Activated CD4-positive, alpha-beta T cell treated with anti-CD3 and anti-CD28 coated beads, Interleukin-2, amount 50 U/mL, for 16 hours (primary cell): ENCODE measurements at regions not wholly inside any gene's neighbourhood (a gene's known extent, or its start where the extent isn't known, plus 50 kb on each side); places are given as distances from the start of the nearest gene placed in this dataset.

Experiments
- DNase-seq: peaks from one replicate; pipeline ENCODE4 v3.0.0-alpha.2; 2020

DNA sequence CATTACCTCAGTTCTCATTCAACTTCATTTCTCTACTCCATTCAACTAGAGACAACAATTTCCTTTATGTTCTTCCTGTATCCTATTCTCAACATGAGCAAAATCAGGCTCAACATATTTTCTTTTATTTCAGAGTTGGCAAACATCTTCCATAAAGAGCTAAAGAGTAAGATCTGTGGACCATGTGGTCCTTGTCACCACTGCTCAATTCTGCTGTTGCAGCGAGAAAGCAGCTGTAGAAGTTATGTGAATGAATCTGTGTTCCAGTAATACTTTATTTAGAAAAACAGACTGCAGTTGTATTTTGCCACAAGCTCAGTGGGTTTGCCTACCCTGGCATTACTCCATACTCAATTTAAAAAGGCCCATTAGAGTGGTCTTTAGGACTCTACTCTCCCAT, 2057.3 kb downstream of the ARAP2 start:
- no peak for DNase-seq

DNA sequence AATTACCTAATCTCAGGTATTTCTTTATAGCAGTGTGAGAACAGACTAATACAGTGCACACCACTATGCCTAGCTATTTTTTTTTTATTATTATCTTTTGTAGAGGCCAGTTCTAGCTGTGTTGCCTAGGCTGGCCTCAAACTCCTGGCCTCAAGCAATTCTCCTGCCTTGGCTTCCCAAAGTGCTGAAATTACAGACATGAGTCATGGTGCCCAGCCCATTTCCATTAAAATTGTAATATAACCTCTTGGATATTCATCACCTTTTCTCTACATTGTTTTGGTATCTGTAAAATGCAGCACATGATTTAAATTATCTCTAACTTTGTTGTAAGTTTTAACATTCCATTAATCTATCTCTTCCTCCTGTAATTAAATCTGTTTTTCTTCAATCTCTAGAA, 2052.9 kb downstream of the ARAP2 start:
- DNase-seq = no peak

DNA sequence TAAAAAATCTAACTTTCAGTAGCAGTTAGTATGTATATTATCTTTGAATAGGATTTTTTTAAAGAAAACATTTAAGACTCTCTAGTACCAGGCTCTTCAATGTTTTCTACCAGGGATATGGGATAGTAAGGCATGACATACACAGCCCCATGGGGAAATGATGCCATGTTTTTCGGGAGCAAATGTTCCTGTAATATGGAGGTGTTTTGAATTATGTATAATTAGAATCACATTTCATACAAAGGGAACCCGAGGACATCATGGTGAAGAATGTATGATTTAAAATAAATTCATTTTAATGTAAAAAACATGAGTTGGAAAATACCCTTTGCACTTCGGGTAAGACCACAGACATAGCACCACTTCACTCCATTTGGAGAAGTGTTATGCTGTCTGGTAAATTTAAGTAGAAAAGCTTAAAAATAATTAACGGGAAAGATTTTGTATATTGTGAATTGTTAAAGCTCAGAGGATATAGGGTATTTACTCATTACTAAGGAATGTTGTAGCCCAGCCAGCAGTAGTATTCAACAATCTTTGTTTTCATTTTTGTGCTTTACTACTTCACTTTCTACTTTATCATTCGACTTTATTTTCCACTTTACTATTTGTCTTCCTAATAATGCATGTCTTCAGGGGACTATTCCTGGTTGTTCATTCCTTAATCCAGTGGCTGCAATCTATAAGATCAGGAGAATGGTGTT, 2050.7 kb downstream of the ARAP2 start:
- DNase-seq = no peak

DNA sequence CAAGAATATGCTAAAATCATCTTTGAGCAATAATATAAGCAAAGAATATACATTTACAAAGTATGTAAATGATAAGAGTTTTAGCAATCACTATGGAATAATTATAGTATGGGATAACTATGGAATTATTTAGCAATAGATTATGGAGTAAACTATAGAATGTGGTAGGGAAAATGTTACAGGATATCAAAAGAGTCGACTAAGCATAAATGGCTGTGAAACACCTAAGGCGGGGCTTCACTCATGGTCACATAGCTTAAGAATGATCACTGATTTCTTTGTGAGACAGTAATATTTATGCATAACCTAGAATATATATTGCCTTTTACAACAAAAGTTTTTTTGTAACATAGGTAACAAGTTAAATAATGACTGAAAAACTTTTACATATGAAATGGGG, 2049.7 kb downstream of the ARAP2 start:
- no peak for DNase-seq

DNA sequence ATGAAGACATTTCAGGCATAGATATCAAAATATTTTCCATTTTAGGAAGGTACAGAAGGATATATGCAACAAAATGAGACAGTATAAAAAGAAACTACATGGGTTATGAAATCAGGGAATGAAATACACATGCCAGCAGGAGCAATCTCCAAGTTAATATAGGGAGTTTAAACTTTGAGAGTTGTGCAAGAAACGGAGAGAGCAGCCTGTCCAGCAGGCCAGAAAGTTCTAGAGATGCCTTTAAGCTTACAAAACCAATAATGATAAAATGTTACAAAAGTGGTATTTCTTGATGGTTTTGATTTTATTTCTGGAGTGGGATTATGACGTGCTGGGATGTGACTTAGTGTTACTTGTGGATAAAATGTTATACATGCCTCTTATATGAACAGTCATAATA, 2047.9 kb downstream of the ARAP2 start:
- no peak for DNase-seq

DNA sequence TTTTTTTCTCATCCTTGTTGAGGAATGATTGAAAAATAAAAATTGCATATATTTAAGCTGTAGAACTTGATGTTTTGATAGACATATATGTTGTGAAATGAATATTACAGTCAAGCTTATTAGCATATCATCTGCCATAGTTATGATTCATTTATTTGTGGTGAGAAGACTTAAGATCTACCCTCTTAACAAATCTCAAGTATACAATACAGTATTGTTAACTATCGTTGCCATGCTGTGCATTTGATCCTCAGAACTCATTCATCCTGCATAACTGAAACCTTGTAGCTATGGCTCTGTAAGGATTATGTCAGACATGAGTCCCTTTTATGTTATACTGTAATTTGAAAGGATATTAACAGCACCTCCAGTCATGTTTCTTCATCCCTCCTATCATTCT, 2045.3 kb downstream of the ARAP2 start:
- no peak for DNase-seq

DNA sequence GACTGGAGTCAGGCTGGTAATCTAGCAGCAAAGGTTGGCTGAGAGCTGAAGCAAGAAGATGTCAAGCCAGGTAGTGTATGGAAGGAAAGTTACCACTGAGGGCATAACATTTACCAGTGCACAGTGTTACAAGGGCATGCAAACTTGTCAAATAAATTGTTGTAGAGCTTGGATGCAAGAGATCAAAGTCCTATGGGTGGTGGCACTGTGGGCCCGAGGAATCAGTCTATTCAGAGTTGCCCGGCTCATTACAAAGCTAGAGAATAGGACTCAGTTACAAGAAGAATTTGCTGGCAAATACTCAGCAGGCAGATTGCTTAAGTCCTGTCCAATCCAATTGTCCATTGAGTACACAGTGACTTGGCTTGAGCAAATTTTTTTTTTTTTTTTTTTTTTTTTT, 2043.8 kb downstream of the ARAP2 start:
- no peak for DNase-seq

DNA sequence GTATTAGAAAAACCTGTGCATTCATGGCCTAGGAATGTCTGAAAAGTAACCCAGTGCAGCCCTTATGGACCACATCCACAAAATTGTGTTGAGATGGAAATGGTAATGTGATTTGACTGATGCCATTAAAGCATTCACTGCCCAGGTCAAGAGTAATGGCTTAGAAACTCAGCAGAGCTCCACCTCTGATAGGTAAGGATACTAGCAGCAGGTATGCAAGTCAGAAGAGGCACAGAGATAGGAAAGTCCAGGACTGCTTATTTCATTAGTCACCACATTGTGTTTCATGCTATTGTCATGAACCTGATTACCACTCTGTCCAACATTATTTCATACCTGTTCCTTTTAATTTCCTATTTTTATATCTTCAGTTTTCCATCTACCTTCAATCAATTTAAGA, 2042.2 kb downstream of the ARAP2 start:
- no peak for DNase-seq

DNA sequence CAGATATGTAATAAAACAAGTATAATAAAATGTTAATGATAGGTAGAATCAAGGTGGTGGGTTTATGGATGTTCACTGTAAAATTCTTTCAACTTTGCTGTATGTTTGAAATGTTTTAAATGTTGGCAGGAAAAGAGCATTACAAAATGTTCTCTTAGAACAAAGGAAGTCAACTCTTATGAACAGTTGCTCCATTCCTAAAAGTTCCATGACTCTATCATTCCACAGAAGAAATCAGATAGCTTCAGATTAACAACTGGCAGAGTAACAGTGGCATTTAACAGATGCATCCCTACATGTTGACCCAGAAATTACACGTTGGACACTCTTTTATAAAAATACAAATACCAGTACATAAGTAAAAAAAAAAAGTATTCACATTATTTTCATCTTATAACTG, 2023.7 kb downstream of the ARAP2 start:
- DNase-seq = no peak

DNA sequence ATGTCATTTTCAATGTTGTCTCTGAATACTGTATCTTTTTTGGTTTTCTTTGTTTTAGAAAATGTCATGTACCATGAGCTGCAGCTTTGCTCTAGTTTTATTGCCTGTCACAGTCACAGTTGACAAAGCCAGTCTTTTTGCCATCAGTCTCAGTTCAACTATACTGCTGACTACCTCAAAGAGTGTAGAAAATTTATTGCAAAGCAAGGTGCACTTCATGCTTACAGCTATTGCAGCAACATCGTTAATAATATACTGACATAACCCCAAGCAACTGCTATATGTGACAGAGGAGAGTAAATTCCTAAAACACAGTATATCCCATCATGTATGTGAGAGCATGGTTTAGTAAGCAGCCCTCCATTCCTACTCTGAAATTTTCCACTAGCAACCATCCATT, 2022.3 kb downstream of the ARAP2 start:
- DNase-seq = no peak

DNA sequence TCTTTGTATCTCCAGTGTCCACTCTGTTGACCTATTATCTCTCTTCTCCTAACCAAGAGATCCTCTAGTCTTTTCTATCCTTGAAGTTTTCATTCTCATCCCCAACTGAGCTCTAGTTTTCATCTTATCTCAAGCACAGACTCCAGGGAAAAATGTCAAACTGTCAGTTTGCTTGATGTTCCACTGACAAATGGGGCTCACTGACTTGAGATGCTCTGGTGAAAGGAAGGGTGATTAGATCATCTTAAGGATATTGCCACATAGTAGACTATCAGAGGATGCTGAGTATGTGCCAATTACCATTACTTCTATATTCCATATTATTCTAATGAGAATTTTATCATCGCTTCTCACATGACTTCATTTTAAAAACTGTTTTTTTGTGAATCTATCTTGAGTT, 2008.2 kb downstream of the ARAP2 start:
- DNase-seq = no peak

DNA sequence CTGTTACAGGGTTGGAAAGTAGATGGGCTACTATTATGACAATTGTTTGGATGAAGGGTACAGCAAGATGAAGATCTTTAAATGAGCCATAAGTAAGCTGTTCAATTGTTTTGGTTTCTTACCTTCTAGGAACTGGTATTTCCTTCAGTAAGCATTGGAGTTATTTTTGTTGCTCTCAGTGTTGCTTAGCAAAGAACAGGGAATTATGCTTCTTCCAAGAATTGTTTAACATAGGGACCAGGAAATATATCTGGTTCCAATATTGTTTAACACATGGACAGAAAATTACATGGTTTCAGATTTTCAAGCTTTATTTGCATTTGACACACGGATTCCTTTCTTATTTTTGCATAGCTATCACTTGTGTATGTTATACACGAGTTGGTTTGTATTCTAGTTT, 1999.0 kb downstream of the ARAP2 start:
- no peak for DNase-seq

DNA sequence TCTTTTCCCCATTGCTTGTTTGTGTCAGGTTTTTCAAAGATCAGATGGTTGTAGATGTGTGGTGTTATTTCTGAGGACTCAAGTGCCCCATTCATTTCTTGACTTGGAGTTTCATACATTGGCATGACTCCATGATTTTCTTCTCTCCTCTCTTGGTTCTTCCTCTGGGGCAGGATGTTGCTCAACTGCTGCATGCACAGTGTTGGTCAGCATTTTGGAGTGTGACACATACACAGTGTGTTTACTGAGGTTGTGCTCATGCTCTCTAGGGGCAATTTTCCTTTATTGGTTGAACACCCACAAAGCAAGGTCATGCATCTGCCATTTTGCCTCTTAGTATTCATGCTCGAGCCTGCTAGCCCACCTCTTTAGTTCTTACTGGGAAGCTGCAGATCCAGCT, 1993.8 kb downstream of the ARAP2 start:
- no peak for DNase-seq

DNA sequence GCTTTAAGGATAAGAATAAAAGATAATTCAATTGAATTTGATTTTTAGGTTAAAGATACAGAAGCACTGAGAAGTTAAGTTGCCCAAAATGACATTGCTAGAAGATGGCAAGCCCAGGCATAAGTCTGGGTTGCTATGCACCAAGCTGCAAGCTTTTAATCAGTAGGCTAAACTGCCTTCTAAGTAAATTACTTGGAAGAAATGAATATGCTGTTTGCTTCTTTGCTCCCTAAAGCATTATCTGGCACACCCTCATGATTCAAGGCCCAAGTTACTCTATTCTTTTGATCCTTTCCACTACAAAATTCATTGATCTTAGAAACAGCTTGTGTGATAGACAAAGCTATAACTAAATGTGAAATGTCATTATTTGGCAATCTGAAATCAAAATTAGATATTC, 1991.1 kb downstream of the ARAP2 start:
- no peak for DNase-seq

DNA sequence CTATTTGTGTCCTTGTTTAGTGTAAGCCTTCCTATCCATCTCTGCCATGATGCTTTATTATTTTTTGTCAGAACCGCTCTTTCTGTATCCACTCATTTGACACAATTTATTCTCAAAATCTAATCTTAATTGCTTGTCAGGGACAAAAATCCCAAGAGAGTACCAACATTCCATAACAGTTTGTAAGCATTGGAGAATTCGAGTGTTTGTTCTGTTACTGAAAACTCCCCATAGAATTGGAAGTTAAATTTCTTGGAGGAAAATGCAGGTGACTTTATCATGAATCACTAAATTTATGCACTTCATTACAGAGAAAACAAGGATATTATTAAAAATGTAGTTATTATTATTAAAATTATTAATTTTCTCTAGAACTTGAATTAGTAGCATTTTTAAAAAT, 1986.1 kb downstream of the ARAP2 start:
- no peak for DNase-seq

DNA sequence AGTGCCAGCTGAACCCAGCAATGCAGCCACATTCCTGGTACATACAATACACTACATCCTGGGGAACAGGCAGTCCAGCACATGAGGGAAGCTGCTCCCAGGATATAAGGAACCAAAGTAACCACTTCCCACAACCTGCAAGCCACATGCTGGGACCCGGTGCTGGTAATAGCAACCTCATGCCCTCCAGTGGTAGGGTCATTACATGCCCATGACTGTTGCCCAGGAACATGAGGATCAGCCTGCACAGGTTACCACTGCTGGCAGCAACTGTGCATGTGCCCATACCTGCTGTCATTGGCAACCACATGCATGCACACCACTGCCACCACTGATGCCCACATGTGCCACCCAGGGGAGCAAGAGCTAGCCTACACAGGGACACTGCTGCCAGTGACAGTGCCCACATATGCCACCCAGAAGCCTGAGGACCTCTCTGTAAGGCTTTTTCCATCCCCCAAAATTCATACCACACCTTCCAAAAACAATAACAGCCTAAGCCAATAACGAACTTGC, 1982.5 kb downstream of the ARAP2 start:
- no peak for DNase-seq

DNA sequence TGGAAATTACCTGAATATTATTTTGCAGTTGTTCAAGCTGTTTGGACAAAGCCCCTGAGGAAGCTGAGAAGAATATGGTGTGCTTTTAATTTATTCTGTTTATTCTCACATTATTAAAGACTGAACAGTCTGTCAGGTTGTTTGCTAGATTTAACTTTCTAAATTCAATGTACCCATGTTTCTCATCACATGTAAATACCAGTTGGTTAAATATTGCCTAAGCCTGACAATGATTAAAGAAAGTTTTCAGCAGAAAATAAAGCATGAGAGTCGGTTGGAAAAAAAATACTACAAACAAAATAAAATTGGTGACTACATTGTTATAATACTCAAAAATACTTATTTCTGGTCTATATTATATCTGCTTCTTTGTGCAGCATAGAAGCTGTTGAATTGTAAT, 1974.7 kb downstream of the ARAP2 start:
- no peak for DNase-seq

DNA sequence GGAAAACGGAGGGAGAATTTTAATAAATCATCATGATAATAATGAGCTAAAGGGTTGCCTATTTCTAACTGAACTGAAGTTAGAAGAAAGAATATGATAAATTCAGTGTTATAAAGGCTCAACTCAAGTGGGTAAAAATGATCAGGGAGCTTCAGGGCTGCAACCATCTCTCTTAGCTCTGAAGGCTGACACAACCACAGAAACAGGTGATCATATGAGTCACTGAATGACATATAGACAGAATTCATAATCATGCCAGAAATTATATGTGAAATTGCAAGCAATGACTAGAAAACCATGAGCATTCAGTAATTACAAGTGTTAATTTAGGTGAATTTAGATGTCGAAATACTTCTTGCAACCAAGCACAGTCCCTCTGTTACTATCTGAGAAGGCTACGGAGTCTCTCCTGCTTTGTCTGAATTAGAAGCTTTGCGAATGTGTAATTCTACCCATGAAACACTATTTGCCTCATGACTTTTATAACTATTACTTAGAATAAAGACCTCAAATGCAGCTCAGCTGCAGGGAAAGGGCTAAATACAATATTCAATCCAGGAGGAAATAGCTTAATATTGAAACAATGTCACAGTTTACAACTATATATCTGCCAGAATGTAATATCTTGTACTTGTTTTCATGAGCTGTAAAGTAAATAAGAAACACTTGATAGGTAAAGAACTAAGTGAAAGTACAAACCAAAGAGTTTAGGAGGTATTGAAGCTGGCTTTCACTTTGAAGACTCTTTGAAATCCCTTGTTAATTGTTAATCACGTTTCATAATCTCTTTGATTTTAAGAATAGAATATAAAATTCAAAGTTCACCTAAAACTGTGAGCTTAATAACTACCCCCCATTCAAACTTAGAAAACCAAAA, 1972.6 kb downstream of the ARAP2 start:
- no peak for DNase-seq

DNA sequence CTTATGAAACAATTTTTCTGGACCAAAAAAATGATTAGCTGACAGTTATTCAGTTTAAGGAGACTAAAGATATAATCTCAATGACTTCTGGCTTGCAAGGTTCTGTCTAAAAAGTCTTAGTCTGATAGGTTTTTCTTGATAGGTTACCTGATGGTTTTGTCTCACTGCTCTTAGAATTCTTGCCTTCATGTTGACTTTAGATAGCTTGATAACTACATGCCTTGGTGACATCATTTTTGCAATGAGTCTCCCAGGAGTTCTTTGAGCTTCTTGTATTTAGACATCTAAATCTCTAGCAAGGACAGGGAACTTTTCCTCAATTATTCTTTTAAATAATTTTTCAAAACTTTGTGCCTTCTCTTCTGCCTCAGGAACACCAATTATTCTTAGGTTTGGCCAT, 1965.3 kb downstream of the ARAP2 start:
- DNase-seq = no peak

DNA sequence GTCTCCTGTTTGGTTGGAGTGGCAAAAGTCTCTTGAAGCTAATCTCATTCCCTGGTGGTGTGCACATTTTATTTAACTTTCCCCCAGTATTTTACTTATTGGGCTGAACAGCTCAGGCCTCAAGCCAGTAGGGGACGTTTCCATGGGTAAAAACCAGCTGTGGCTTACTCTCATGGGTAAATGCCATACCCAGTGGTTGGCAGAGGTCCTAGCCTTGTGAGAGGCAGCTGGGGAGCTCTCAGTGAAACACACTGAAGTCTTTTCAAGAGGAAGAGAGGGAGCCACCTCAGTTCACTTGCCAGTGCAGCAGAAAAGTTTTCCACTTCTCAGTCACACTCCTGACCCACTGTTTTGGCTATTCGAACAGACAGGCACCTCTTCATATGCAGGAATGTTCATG, 1964.2 kb downstream of the ARAP2 start:
- DNase-seq = no peak

DNA sequence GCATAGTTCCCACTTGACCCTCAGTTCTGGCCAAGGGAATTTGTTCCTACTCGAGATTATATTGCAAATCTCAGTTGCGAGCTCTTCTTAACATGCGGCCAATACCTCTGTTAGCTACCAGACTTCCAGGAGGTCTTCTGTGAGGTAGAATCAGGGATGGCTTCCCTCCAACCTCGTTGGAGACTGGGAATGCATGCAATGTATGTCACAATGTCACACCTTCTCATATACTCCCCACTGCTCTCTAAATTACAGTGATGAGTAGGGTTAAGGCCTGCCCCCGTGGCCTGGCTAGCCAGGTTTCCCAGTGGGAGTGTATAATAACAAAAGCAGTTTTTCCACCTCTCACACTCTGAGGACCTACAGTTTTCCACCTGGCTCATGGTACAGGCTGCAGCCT, 1962.5 kb downstream of the ARAP2 start:
- no peak for DNase-seq

DNA sequence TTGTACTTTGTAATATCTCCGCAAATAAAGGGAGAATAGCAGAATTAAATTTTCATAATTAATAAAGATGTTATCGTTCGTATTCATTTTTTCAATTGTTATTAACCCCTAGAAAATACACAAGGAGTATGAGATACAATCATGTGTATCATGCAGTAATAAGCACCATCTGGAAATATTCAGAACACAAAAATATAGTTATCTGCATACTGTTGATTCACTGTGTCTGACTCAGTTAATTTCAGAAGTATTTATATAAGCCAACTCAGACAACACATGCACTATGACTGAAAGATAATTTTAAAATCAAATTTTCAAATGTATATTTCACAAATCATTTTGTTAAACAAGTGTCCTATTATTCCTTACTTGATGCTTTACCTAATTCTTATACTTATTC, 1954.8 kb downstream of the ARAP2 start:
- DNase-seq = no peak

DNA sequence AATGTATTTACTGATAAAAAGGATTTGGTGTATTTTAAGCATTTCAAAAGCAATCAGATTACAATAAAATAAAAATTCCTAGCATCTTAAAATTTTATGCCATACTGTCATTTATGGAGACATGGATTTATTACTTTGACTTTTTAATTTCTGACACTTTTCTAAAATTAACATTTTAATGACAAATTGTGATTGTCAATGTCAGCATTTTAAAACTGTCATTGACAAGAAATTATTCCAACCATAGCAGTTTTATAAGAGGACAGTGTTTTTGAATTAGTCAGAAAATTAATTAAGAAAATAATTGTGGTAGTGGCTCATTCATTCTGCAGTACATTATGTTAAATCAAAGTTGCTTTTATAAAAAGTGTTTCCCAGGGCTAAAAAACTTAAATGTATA, 1954.4 kb downstream of the ARAP2 start:
- no peak for DNase-seq

DNA sequence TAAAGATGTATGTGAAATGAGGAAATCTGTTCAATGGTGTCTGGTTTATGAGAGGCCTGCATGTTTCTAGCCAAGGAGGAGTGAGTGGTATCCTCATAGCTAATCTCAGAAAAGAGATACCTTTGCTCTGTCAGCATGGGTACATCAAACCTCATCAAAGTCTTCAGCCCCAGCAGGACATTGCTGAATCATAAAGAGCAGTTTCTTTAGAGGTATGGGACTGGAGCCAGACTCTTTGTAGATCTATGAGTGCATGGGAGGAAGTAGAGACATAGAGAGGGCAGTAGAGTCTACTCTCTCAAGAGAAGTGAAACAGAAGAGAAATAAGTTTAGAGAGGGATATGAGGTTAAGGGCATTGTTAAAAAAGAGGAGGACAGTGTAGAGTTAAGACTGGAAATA, 1950.9 kb downstream of the ARAP2 start:
- no peak for DNase-seq
